ENCODE measurements at regions not wholly inside any gene's neighbourhood (a gene's known extent, or its start where the extent isn't known, plus 50 kb on each side); places are given as distances from the start of the nearest gene placed in this dataset.
A peak's percentile ranks its signal among the peaks of the same experiment; 100 is the strongest.

DNA sequence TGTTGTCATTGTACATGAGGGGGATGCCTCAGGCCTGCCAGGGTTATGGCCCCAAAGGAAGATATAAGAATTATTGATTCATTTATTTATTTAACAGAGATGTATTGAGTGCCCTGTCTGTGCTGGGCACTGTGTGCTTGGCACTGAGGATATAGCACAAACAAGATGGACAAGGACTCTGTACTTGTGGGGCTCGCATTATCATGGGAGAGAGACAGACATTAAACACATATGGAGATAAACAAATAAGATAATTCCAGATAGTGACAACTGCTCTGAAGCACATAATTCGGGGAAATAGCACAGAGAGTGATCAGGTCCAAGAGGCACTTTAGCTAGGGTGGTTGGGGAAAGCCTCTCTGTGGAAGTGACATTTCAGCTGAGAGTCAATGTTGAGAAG lies 119.8 kb upstream of the ARHGAP20 start:
- no peak for DNase-seq (ENCODE audit: low read depth in 2 of 2)

DNA sequence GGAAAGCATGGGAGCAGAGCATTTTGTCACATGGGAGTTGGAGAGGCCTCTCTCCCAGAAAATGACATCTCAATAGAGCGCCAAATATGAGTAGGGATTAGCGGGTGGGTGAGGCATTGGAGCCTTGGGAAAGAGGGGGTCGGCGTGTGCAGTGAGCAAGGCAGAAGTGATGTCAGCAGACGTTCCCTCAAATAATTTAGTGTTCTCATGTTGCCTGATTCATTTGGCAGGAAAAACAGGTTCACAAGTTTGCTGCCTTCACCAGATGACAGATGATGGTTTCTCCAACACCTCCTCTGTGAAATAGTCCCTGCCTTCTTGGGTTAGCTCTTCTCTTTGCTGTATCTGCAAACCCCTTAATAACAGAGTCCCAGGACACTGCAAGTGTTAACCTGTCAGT lies 118.5 kb upstream of the ARHGAP20 start:
- DNase-seq (ENCODE audit: low read depth in 2 of 2) = no peak

DNA sequence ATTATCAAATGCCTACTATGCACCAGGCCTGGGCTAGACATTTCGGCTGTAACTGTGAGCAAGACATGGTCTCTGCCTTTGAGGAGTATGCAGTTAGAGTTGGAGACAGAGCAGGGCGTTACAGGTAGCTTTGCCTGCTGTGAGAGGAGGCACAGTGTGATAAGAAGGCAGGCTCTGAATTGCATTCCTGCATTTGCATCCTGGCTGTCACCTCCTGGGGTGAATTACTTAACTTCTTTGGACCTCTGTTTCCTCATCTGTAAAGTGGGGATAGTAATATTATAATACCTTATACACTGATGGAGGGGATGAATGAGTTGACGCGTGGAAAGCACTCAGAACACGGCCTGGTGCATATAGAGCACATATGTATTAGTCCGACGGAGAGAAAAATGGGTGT lies 118.1 kb upstream of the ARHGAP20 start:
- no peak for DNase-seq (ENCODE audit: low read depth in 2 of 2)

DNA sequence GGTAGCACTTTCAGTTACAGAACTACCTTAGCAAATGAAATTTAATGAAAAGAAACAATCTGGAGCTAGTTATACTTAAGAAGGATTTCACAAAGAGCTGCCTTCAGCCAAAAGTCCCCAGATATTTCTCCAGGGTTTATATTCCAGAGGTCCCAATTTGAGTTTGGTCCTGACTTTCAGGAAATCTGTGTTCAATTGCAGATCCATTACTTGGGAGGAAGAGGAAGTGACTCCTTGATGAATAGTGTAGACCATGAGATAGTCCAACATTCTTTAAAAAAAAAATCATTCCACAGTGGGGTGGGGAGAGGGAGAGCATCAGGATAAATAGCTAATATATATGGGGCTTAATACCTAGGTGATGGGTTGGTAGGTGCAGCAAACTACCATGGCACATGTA lies 117.6 kb upstream of the ARHGAP20 start:
- DNase-seq (ENCODE audit: low read depth in 2 of 2) = no peak

DNA sequence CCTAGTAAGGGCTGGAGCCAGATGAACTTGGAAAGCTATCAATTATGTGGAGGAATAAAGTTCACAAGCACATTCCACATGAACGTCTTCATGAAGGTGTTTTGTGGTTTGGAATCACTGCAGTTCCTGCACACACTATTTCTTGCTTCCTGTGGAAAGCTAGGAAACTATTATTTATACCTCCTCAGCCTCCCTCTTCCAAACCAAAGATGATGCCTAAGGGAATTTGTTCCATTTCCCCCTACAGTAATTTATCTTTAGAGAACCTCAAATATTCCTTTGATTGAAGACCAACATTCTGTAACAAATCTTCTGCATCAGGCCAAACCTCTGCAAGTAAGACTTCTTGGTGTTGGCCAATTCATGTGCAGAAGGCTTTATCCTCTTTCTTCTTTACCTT lies 115.8 kb upstream of the ARHGAP20 start:
- DNase-seq (ENCODE audit: low read depth in 2 of 2) = no peak

DNA sequence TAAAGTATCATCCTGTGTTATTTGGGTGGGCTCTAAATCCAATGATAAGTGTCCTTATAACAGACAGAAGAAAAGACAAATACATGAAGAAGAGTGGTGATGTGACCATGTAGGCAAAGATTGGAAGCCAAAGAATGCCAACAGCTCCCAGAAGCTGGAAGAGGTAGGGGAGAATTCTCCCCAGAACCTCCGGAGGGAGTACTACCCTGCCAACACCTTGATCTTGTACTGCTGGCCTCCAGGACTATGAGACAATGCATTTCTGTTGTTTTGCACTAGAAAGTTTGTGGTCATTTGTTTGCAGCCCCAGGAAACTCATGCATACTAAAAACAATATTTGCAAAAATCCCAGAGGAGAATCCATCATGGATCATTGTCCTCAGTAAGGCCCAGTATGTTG lies 115.0 kb upstream of the ARHGAP20 start:
- no peak for DNase-seq (ENCODE audit: low read depth in 2 of 2)

DNA sequence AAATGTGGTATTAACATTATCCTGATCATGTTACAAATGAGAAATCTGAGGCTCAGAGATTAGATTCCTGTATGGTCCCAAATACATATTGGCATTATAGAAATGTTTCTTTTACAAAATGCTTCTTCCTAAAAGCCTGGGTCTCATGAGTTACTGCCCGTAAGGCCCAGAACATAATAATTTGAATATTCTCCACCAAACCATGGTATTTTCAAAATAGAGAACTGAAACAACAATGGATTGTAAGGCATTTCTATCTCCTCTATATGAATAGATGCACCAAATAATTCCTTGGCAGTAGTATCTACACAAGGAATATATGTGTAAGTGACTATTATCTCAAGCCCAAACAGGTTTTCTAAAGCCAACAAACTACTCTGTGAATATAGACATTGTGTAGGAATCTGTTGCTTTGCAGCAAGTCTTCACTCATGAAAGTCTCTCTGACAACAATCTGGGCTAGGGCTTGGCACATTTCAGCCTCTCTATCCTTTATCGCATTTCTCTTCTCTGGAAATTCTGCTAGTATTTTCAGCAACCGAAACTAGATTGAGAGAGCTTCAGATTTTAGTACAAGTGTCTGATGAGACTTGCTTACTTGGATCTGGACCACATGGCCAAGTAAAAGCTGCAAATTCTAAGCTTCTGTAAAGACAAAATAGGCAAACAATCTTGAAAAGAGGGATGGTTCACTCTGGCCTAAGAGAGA lies 112.8 kb upstream of the ARHGAP20 start:
- no peak for DNase-seq (ENCODE audit: low read depth in 2 of 2)

DNA sequence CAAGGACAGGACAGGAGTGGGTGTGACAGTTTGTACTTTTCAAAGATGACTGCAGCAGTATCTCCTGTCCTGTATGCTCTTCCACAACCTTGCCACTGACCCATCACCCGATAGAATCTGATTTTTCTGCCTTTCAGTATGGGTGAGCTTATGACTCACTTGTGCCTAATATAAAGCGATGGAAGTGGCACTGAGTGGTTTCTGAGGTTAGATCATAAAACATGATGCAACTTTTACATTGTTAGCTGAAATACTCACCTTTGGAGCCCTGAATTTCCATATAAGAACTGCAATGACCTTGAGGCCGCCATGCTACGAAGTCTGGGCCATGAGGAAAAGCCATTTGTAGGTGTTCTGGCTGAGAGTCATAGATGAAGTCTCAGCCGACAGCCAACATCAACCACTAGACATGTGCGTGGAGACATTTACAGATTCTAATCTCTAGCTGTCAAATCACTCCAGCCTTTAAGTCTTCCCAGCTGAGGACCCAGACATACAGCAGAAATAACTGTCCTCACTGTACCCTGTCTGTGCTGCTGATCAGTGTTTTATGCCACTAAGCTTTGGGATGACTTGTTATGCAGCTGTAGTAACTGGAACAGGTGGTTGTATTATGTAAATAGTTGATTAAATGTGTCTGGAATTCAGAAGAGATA lies 105.9 kb upstream of the ARHGAP20 start:
- DNase-seq (ENCODE audit: low read depth in 2 of 2) = no peak

DNA sequence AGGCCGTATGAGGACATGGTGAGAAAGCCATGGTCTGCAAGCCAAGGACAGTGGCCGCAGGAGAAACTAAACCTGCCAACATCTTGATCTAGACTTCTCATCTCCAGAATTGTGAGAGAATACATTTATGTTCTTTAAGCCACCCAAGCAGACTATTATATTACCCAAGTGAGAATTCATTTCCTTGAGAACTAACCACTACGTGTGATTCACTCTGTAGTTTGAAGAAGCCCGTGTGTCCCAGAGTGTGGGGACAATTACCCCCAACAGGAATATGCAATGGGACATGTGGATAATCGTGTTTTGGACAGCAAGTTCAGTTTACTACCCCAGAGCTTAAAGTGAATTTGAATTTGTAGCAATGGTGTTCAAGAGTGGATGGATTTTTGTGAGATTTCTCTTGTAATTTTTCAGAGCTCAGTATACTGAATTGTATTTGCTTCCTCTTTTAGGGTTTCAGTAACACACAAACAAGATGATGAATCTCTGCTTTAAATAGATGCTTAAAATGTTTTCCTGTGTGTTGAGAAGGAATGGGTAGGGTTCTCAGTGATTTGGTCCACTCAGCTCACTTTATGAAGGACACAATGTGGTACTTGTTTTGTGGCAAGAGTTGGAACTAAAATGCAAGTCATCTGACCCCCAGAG lies 100.0 kb upstream of the ARHGAP20 start:
- no peak for DNase-seq (ENCODE audit: low read depth in 2 of 2)

DNA sequence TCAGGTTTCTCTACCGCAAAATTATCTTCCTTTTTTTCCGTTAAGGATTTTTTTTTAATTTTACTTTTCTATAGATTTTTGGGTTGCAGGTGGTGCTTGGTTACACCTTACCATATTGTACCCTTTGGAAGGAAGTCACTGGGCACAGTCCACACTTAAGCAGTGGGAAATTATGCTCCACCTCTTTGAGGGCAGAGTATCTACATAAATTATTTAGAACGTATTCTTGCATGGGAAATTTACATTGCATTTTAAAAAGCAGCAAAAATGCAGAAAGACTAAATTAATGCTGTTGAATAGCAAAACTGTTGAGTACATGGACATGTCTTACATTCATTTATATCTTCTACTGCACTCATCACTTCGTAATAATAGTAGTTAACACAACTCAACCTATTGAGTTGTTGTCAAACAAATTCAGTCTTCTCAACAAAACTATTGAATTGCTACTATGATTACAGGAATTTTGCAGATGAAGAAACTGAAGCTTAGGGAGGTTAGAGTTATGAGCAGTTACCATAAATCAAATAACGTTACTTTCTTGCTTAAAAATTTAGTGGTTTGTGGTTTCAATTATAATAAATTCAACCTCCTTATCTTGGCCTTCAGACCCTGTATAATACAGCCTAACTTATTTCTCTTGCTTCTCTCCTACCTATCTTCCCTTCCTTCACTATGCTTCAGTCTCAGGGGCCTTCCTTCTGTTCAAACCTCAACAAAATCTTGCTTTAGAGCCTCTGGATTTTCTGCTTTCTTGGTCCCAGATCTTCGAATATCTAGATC lies 97.4 kb upstream of the ARHGAP20 start:
- no peak for DNase-seq (ENCODE audit: low read depth in 2 of 2)

DNA sequence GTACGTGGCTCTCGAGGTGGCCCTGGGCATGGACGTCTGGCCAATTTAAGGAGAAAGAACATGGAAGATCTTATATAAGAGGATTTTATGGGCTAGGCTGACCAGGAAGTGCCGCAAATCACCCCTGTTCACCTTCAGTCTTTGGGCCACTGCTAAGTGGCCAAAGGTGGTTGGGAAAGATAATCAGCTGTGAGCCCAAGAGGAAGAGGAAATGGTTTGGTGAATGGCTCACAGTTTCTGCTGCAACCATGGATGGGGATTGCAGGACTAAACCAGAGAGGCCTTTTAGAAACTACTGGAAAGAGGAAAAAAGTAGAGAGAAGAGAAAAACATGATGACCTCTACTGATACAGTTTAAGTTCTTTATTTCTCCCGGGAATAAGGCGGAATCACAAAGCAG lies 96.0 kb upstream of the ARHGAP20 start:
- DNase-seq (ENCODE audit: low read depth in 2 of 2) = no peak

DNA sequence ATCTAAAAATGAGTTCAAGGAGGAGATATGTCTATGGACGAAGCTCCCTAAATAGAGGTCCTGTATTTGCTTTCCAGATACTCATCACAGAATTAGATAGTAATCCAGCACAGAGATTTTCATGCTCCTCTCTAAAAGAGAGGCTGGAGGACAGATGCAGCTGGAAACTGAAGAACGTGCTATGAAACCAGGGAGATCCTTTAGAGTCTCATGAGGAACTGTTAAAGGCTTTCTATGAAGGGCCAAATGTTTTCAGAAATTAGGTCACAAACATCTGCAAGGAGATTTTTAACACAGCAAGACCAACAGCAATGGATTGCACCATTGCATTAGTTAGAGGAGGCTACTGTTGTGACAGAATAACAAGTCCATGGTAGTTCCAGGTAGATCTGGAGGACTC lies 95.6 kb upstream of the ARHGAP20 start:
- no peak for DNase-seq (ENCODE audit: low read depth in 2 of 2)

DNA sequence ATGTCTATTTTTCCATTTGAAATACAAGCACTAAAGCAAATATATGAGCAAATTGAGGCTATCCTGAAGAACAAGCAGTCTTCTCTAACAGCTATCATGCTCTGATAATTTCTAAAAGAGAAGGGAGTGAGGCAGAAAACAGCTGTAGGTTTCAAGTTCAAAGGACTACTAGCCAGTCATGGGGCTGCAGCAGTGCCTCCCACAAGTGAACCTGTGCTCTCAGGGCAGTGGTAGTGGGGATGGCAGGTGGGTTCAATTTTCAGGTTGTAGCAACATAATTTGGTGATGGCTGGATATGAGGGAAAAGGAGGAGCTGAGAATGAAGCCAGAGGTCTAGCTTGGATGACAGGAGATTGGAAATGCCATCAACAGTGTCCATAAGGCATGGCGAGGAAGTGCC lies 93.5 kb upstream of the ARHGAP20 start:
- DNase-seq (ENCODE audit: low read depth in 2 of 2) = no peak

DNA sequence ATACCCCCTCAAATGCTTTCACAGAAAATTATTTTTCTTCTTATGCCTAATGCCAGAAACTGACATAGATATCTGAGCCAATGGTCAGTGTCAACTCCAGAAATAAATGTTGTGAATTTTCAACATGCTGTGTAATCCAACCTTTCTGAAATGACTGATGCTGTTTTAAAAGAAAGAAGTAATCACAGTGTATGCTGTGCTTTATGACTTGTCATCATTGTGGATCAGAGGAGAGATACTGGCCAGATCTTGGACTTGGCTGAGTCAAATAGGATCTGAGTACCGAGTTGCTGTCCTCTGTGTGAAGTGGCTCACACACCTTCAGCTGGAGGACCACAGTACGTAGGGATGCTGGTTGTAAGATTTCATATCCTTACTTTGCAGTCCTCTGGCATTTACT lies 89.9 kb upstream of the ARHGAP20 start:
- no peak for DNase-seq (ENCODE audit: low read depth in 2 of 2)

DNA sequence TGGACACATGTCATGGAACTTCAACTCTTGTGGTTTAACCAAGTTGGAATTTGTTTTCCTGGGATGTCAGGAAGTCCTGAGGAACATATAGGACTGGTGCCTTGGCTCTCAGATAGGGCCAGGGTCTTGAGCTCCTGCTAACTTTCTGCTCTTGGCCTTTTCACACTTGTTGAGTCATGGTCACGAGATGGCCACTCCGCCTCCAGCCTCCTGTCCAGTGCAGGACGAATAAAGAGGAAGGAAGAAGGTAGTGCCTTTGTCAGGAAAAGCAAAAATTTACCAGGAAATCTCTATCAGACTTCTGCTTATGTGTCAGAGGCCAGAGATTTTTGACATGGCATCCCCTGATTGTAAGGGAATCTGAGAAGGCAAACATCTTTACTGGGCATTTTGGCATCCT lies 89.1 kb upstream of the ARHGAP20 start:
- DNase-seq (ENCODE audit: low read depth in 2 of 2) = peak in 1 of 2 donors; percentile 58

DNA sequence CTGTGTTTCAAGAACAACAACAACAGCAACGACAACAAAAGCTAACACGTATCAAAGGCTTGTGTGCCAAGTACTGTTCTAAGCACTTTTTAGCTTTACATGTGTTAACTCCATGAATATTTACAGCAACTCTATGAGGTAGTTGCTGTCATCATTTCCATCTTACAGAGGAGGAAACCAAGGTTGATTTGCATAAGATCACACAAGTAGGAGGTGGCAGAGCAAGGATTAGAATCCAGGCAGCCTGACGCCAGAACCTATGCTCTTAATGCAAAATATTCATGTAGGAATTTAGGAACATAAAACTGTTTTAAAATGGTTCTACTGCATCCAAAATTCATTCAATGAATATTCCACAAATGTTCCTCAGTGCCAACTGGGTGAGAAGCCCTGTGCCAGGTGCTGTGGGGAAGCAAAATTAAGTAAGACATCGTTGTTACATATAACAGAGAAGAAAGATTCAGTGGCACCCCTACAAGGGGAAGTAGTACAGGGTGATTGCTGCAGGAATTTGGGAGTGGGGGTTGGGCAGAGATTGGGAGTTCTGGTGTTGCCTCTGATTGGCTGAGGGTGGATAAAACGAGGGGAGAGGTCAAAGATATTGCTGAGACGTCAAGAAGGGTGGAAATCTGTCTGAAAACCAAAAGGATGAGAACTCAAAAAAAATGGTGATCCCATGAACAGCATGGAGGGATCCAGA lies 86.1 kb upstream of the ARHGAP20 start:
- no peak for DNase-seq (ENCODE audit: low read depth in 2 of 2)

DNA sequence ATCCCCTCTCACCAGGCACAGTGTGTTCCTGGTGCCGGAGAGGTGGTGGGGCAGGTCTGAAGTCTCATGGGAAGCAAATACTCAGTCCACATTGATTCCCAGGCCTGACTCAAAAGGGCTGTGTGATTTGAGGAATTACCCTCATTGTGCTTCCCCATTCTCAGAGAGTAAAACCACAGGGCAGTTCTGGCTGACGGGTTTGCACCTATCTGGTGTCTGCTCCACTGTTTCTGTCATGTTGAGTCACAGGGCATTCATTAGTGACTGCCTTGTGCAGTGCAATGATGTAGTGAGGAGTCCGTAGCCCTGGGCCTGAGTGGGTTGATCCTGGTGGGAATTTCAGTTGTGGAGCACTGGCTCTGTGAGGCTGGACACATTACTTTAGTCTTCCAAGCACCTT lies 85.2 kb upstream of the ARHGAP20 start:
- no peak for DNase-seq (ENCODE audit: low read depth in 2 of 2)

DNA sequence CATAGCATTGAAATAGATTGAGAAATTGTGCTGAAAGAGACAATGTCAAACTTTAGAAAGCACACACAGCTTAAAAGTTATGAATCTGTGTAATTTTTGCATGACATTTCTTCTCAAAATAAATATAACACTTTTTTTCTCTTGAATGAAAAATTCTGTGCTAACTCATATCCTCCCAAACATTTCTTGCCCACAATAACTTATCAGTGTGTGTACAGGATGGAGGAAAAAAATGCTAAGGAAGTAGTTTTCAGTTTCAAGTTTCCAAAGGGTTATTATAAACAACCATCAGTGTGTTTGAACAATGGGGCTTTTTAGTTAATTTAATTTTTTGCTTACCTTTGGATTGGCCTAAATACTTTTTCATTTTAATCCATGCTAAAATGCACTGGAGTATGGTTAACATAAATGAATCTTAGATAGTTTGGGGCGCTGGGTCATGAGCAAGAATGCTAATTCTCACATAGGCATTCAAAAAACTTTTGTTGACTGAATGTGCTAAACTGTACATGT lies 82.9 kb upstream of the ARHGAP20 start:
- peak in 1 of 2 donors; percentile 64 for DNase-seq (ENCODE audit: low read depth in 2 of 2)

DNA sequence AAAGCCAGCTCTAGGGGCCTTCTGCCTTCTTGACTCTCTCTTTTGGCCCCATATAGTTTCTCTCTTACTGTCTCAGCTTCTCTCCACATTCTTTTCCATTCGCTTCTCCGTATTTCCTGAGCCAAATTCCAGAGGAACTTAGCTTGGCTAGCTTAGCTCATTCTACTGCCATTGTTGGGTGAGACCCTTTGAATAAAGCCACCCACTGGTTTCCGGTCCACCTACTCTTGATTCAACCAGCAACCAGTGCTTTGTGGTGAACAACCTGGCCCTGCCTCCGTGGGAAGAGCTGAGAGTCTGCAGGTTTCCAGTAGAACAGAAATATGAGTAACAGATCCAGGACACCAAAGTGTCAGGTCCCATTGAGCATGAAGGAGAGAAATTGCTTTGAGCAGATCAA lies 81.3 kb upstream of the ARHGAP20 start:
- peak in 1 of 2 donors; percentile 21 for DNase-seq (ENCODE audit: low read depth in 2 of 2)

DNA sequence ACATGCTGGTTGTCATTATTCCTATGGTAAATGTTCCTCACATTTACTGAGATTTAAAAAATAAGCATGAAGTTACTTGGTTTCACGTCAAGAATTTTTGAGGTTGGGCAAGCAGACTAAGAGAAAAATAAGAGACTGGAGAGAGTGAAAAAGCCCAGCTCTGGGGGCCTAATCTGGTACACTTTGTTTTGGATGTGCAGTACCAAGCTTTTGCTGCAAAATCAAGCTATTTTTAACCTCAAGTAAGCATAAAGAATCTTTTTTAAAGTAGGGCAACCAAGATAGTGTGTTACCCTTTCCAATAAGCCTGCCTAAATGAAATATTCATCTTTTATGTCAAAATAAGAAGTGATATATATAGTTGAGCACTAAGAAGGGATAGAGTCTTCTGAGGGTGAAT lies 79.4 kb upstream of the ARHGAP20 start:
- no peak for DNase-seq (ENCODE audit: low read depth in 2 of 2)

DNA sequence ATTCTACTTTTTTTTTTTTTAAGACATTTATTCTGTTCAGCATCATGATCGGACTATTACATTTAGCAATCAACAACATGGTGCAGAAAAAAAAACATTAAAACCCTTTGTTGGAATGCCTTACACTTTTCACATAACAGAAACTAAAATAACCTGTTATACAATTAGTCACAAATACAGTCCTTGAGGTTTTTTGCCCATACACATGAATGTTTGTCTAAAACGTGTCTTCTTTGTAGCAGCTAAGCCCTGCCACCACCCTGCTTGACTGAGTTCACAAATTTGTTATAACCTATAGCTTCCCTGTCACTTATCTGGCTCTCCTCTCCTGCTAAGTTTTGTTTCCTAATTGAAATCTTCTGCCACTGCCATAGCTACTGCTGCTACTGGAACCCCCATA lies 75.4 kb upstream of the ARHGAP20 start:
- no peak for DNase-seq (ENCODE audit: low read depth in 2 of 2)

All from dermis microvascular lymphatic vessel endothelial cell (primary cell).